ENCODE measurements at regions not wholly inside any gene's neighbourhood (a gene's known extent, or its start where the extent isn't known, plus 50 kb on each side); places are given as distances from the start of the nearest gene placed in this dataset.
A peak's percentile ranks its signal among the peaks of the same experiment; 100 is the strongest.

GRCh38 chr7:131959106-131959812 is 402.8 kb upstream of the PODXL start:
- peaks cover 0 to 4% (median under 1%) of the 10 kb centered on the region in 8 donors for H3K9me3 Mint-ChIP-seq
- H3K4me3 Mint-ChIP-seq = no peak overlapping the region
- Histone ChIP-seq H3K27ac (ENCODE audit: low read depth, low read length) (no peak overlapping the region), H3K27me3 (ENCODE audit: insufficient read depth, low read length) (no peaks in the 10 kb centered on the region), H3K9me3 (ENCODE audit: control insufficient read depth in 1 of 2, low read length in 2 of 2) (no peaks in the 10 kb centered on the region), H3K4me1 (ENCODE audit: insufficient read depth, low read length) (no peaks in the 10 kb centered on the region), H3K36me3 (ENCODE audit: insufficient read depth, low read length) (no peaks in the 10 kb centered on the region), H3K4me3 (ENCODE audit: low read length in 2 of 2) (no peak overlapping the region)
- H3K36me3 Mint-ChIP-seq = no peaks in the 10 kb centered on the region
- DNase-seq = no peak
- CTCF ChIA-PET (ENCODE audit: partially characterized antibody) = no interaction called here
- peaks cover 3 to 5% of the 10 kb centered on the region in 2 donors for H3K27me3 Mint-ChIP-seq
- POLR2A ChIA-PET (ENCODE audit: partially characterized antibody) = no interaction called here
- H3K4me1 Mint-ChIP-seq = no peaks in the 10 kb centered on the region
- H3K27ac Mint-ChIP-seq = no peak overlapping the region
- intact Hi-C loops (cut with micrococcal nuclease) = no loop called here

GRCh38 chr7:131957338-131958020 is 401.1 kb upstream of the PODXL start:
- H3K4me1 ChIP-seq (ENCODE audit: insufficient read depth, low read length) = no peaks in the 10 kb centered on the region
- intact Hi-C loops (cut with micrococcal nuclease) = no loop called here
- no peak for DNase-seq
- no peaks in the 10 kb centered on the region for H3K9me3 ChIP-seq (ENCODE audit: control insufficient read depth in 1 of 2, low read length in 2 of 2)
- no peak overlapping the region for H3K27ac ChIP-seq (ENCODE audit: low read depth, low read length)
- H3K27me3 ChIP-seq (ENCODE audit: insufficient read depth, low read length) = no peaks in the 10 kb centered on the region
- no peaks in the 10 kb centered on the region for H3K36me3 ChIP-seq (ENCODE audit: insufficient read depth, low read length)
- Mint-ChIP-seq H3K4me3 (peak overlapping the region in 1 of 8 donors; percentile 7), H3K27me3 (peaks cover 4 to 5% of the 10 kb centered on the region in 2 donors), H3K9me3 (peaks cover 0 to 4% (median under 1%) of the 10 kb centered on the region in 8 donors), H3K4me1 (no peaks in the 10 kb centered on the region), H3K27ac (no peak overlapping the region), H3K36me3 (no peaks in the 10 kb centered on the region)
- H3K4me3 ChIP-seq (ENCODE audit: low read length in 2 of 2) = no peak overlapping the region
- ChIA-PET POLR2A (ENCODE audit: partially characterized antibody) (no interaction called here), CTCF (ENCODE audit: partially characterized antibody) (no interaction called here)

- H3K4me1 ChIP-seq (ENCODE audit: insufficient read depth, low read length) = no peaks in the 10 kb centered on the region
- CTCF ChIA-PET (ENCODE audit: partially characterized antibody) = no interaction called here
- intact Hi-C loops (cut with micrococcal nuclease) = no loop called here
- H3K4me3 ChIP-seq (ENCODE audit: low read length in 2 of 2) = no peak overlapping the region
- Mint-ChIP-seq H3K4me3 (no peak overlapping the region), H3K27ac (no peak overlapping the region), H3K27me3 (peaks cover 4 to 5% of the 10 kb centered on the region in 2 donors), H3K9me3 (peaks cover 0 to 7% (median 2%) of the 10 kb centered on the region in 8 donors), H3K4me1 (no peaks in the 10 kb centered on the region), H3K36me3 (no peaks in the 10 kb centered on the region)
- no peak overlapping the region for H3K27ac ChIP-seq (ENCODE audit: low read depth, low read length)
- H3K9me3 ChIP-seq (ENCODE audit: control insufficient read depth in 1 of 2, low read length in 2 of 2) = no peaks in the 10 kb centered on the region
- no peaks in the 10 kb centered on the region for H3K36me3 ChIP-seq (ENCODE audit: insufficient read depth, low read length)
- POLR2A ChIA-PET (ENCODE audit: partially characterized antibody) = no interaction called here
- no peak for DNase-seq
- H3K27me3 ChIP-seq (ENCODE audit: insufficient read depth, low read length) = no peaks in the 10 kb centered on the region
Measured at GRCh38 chr7:131956864-131957263, 400.4 kb upstream of the PODXL start.

- no peaks in the 10 kb centered on the region for H3K36me3 ChIP-seq (ENCODE audit: insufficient read depth, low read length)
- H3K27me3 Mint-ChIP-seq = peaks cover 4 to 5% of the 10 kb centered on the region in 2 donors
- H3K27ac ChIP-seq (ENCODE audit: low read depth, low read length) = no peak overlapping the region
- H3K4me1 ChIP-seq (ENCODE audit: insufficient read depth, low read length) = no peaks in the 10 kb centered on the region
- H3K9me3 Mint-ChIP-seq = peaks cover 0 to 8% (median 3%) of the 10 kb centered on the region in 8 donors
- H3K4me1 Mint-ChIP-seq = no peaks in the 10 kb centered on the region
- no peak overlapping the region for H3K4me3 Mint-ChIP-seq
- H3K36me3 Mint-ChIP-seq = no peaks in the 10 kb centered on the region
- no peak for DNase-seq
- intact Hi-C loops (cut with micrococcal nuclease) = no loop called here
- no peak overlapping the region for H3K4me3 ChIP-seq (ENCODE audit: low read length in 2 of 2)
- no peak overlapping the region for H3K27ac Mint-ChIP-seq
- ChIA-PET CTCF (ENCODE audit: partially characterized antibody) (no interaction called here), POLR2A (ENCODE audit: partially characterized antibody) (no interaction called here)
- H3K9me3 ChIP-seq (ENCODE audit: control insufficient read depth in 1 of 2, low read length in 2 of 2) = no peaks in the 10 kb centered on the region
- H3K27me3 ChIP-seq (ENCODE audit: insufficient read depth, low read length) = no peaks in the 10 kb centered on the region
Measured at GRCh38 chr7:131955679-131956078, 399.3 kb upstream of the PODXL start.

DNA sequence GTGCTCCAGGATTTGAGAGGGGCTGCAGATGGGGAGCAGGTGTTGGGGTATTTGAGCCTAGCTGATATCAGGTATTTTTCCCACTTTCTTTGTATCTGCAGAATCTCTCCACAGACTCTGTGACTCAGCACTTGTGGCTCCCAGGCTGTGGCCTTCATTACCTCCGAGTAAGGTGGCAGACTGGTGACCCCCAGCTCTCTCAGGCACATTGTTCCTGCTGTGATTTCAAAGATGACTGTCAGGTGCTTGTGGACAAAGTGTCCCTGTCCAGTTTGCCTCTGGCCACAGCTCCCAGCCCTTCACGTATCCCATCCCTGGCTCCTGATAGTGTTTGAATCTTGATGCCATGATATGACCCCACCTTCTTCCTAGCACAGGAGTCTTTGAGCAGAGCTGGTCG is 396.8 kb upstream of the PODXL start:
- intact Hi-C loops (cut with micrococcal nuclease) = no loop called here
- H3K27ac Mint-ChIP-seq = no peak overlapping the region
- Histone ChIP-seq H3K27me3 (ENCODE audit: insufficient read depth, low read length) (no peaks in the 10 kb centered on the region), H3K36me3 (ENCODE audit: insufficient read depth, low read length) (no peaks in the 10 kb centered on the region), H3K9me3 (ENCODE audit: control insufficient read depth in 1 of 2, low read length in 2 of 2) (no peaks in the 10 kb centered on the region), H3K4me1 (ENCODE audit: insufficient read depth, low read length) (no peaks in the 10 kb centered on the region), H3K4me3 (ENCODE audit: low read length in 2 of 2) (no peak overlapping the region), H3K27ac (ENCODE audit: low read depth, low read length) (no peak overlapping the region)
- peaks cover 0 to 8% (median 5%) of the 10 kb centered on the region in 8 donors for H3K9me3 Mint-ChIP-seq
- no peaks in the 10 kb centered on the region for H3K36me3 Mint-ChIP-seq
- ChIA-PET CTCF (ENCODE audit: partially characterized antibody) (no interaction called here), POLR2A (ENCODE audit: partially characterized antibody) (no interaction called here)
- peaks cover 1 to 9% of the 10 kb centered on the region in 2 donors for H3K27me3 Mint-ChIP-seq
- DNase-seq = no peak
- no peaks in the 10 kb centered on the region for H3K4me1 Mint-ChIP-seq
- H3K4me3 Mint-ChIP-seq = no peak overlapping the region

GRCh38 chr7:131952365-131952764 is 395.9 kb upstream of the PODXL start:
- CTCF ChIA-PET (ENCODE audit: partially characterized antibody) = no interaction called here
- Mint-ChIP-seq H3K36me3 (no peaks in the 10 kb centered on the region), H3K4me1 (no peaks in the 10 kb centered on the region), H3K27ac (no peak overlapping the region), H3K4me3 (no peak overlapping the region), H3K27me3 (peaks cover 2 to 7% of the 10 kb centered on the region in 2 donors), H3K9me3 (peaks cover 0 to 8% (median 4%) of the 10 kb centered on the region in 8 donors)
- Histone ChIP-seq H3K36me3 (ENCODE audit: insufficient read depth, low read length) (no peaks in the 10 kb centered on the region), H3K4me1 (ENCODE audit: insufficient read depth, low read length) (no peaks in the 10 kb centered on the region), H3K27me3 (ENCODE audit: insufficient read depth, low read length) (no peaks in the 10 kb centered on the region), H3K27ac (ENCODE audit: low read depth, low read length) (no peak overlapping the region), H3K9me3 (ENCODE audit: control insufficient read depth in 1 of 2, low read length in 2 of 2) (no peaks in the 10 kb centered on the region), H3K4me3 (ENCODE audit: low read length in 2 of 2) (no peak overlapping the region)
- DNase-seq = no peak
- POLR2A ChIA-PET (ENCODE audit: partially characterized antibody) = no interaction called here
- intact Hi-C loops (cut with micrococcal nuclease) = no loop called here

- no peak overlapping the region for H3K27ac Mint-ChIP-seq
- H3K4me1 Mint-ChIP-seq = no peaks in the 10 kb centered on the region
- no peak overlapping the region for H3K27ac ChIP-seq (ENCODE audit: low read depth, low read length)
- ChIA-PET CTCF (ENCODE audit: partially characterized antibody) (no interaction called here), POLR2A (ENCODE audit: partially characterized antibody) (no interaction called here)
- H3K4me1 ChIP-seq (ENCODE audit: insufficient read depth, low read length) = no peaks in the 10 kb centered on the region
- H3K4me3 Mint-ChIP-seq = no peak overlapping the region
- no peaks in the 10 kb centered on the region for H3K36me3 Mint-ChIP-seq
- H3K9me3 Mint-ChIP-seq = peaks cover 0 to 8% (median 4%) of the 10 kb centered on the region in 8 donors
- intact Hi-C loops (cut with micrococcal nuclease) = no loop called here
- H3K4me3 ChIP-seq (ENCODE audit: low read length in 2 of 2) = no peak overlapping the region
- no peak for DNase-seq
- H3K27me3 ChIP-seq (ENCODE audit: insufficient read depth, low read length) = no peaks in the 10 kb centered on the region
- peaks cover 4 to 8% of the 10 kb centered on the region in 2 donors for H3K27me3 Mint-ChIP-seq
- H3K9me3 ChIP-seq (ENCODE audit: control insufficient read depth in 1 of 2, low read length in 2 of 2) = no peaks in the 10 kb centered on the region
- H3K36me3 ChIP-seq (ENCODE audit: insufficient read depth, low read length) = no peaks in the 10 kb centered on the region
Measured at GRCh38 chr7:131950758-131951157, 394.3 kb upstream of the PODXL start.

All from CD4-positive, alpha-beta memory T cell (primary cell).